ENCODE measurements at regions not wholly inside any gene's neighbourhood (a gene's known extent, or its start where the extent isn't known, plus 50 kb on each side); places are given as distances from the start of the nearest gene placed in this dataset.

DNA sequence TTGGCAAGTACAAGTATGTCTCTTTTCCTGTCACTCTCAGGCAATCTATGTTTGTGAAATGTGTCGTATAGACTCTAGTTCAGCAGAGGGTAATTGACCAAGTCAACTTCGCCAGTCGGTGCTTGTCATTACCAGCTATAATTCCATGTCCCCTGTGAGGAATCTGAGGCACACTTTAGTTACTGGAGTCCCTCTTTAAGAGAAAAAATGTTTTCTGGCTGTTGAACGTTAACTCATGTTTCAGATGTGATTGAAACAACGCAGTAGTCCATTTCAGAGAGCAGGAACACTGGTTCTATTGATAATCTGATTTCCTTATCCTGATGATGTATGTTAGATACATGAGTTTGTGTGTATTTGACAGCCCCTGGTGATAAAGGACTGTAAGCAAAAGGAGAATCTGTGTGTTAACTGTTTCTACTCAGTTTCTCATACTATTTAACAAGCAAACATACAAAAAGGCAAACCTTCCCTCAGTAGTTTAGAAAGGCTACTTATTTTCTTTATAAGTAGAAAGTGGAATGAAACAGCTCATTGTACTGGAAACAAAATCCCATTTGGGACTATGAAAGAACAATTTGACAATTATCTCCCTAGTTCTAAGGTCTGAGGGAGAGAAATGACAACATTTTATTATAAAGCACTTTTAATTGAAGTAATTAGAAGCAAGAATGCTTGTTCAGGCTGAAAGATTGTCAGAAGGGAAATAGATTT lies 161.1 kb upstream of the TRHDE start:
- TF ChIP-seq ELF4 (IDR thresholded peaks at IDR 0.05) (no peak), L3MBTL2 (conservative IDR thresholded peaks at IDR 0.05) (no peak), FOXM1 (IDR thresholded peaks at IDR 0.05; ENCODE audit: borderline replicate concordance) (no peak), BHLHE40 (IDR thresholded peaks at IDR 0.05; ENCODE audit: borderline replicate concordance) (no peak), ZNF384 (IDR thresholded peaks at IDR 0.05) (no peak), SUZ12 (IDR thresholded peaks at IDR 0.05) (no peak), LEF1 (IDR thresholded peaks at IDR 0.05; ENCODE audit: borderline replicate concordance) (no peak), HDGF (IDR thresholded peaks at IDR 0.05; ENCODE audit: borderline replicate concordance) (no peak)
- POLR2A ChIA-PET, result no interaction called here
- CTCF ChIA-PET, result no interaction called here
- no peak for DNase-seq (ENCODE audit: extremely low spot score)

DNA sequence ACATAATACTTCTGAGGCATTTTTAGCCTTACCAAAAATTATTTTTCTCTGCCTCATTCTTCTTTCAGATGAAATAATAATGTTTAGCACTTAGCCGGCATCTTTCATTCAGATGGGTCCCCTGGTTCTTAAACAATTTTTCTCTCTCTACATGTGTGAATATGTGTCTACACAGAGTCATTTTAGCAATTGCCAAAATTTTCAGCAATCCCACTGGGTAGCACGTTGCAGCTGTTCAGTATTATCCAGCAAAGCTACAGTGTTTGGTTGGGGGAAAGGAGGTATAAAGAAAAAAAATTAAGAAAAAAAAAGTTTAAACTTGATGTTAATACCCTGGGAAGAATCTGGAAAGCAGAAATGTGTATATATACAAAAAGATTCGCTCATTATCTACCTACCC lies 160.5 kb upstream of the TRHDE start:
- TF ChIP-seq FOXA1 (IDR thresholded peaks at IDR 0.05) (no peak), HDGF (IDR thresholded peaks at IDR 0.05; ENCODE audit: borderline replicate concordance) (no peak), ARNT (IDR thresholded peaks at IDR 0.05) (no peak), ELF4 (IDR thresholded peaks at IDR 0.05) (no peak), ZNF384 (IDR thresholded peaks at IDR 0.05) (no peak), SUZ12 (IDR thresholded peaks at IDR 0.05) (no peak), CTBP1 (IDR thresholded peaks at IDR 0.05; ENCODE audit: borderline replicate concordance) (no peak), SP1 (IDR thresholded peaks at IDR 0.05) (no peak), FOXK2 (IDR thresholded peaks at IDR 0.05) (no peak)
- DNase-seq (ENCODE audit: extremely low spot score), result no peak
- POLR2A ChIA-PET, result no interaction called here
- CTCF ChIA-PET, result no interaction called here

DNA sequence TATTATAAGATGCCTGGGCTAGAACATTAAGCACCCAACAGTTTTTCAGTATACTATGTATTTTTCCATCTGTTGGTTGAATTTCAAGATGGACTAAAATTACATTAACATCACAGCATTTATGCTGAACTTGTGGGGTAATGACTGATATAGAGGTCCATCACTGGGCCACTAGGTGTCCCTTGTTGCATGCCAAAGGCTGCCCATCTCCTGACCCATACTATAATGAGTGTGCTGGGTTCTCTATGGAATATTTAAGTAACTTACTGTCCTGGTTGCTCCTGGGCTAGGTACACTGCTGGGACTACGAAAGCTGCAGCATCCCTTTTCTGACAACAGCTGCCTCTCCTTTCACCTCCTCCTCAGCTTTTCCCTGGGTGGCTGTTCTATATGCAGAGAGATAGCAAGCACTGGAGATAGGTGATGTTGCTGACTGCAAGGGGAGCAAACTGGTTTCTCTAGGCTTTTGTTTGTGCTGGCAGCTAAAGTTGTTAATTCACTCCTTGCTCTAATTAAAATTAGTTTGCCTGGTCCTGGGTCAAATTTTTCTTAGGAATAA lies 138.6 kb upstream of the TRHDE start:
- ChIA-PET POLR2A (no interaction called here), CTCF (no interaction called here)
- TF ChIP-seq ARNT (IDR thresholded peaks at IDR 0.05) (no peak), FOXK2 (IDR thresholded peaks at IDR 0.05) (no peak), L3MBTL2 (conservative IDR thresholded peaks at IDR 0.05) (no peak), FOXA1 (IDR thresholded peaks at IDR 0.05) (no peak), ELF4 (IDR thresholded peaks at IDR 0.05) (no peak), ZNF384 (IDR thresholded peaks at IDR 0.05) (no peak), SUZ12 (IDR thresholded peaks at IDR 0.05) (no peak), LEF1 (IDR thresholded peaks at IDR 0.05; ENCODE audit: borderline replicate concordance) (no peak), SP1 (IDR thresholded peaks at IDR 0.05) (no peak), TARDBP (IDR thresholded peaks at IDR 0.05) (no peak)
- DNase-seq (ENCODE audit: extremely low spot score), result no peak

DNA sequence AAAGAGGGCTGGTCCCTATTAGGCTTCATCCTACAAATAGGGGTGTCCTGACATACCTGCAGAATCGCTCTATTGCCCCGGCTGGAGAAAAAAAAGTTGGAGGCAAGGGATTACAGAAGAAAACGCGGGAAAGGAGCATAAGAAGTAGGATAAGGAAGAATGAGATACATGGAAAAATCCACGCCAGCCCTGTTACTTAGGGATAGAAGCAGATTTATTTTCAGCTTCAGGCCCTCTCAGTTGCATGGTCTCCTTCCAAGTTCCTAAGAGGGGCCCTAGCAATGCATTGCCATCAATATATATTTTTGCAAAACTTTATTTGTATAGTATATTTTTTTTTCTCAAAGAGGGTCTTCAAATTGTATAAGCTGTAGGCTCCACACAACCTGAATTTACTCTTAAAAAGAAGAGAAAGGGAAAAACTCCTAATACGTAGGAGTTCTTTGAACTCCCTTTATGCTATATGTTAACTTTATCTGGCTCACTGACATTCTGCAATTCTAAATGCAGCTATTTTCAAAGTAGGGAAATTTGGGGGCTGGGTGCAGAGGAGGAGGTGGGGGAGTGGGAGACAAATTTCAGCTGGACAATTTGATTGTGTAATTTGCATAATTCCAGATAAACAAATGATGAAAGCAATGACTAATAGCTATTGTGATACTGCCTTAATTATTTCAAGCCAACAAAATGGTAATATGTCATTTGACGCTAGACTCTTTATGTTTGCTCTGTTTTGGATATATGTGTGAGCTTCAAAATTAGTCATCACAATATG lies 137.7 kb upstream of the TRHDE start:
- TF ChIP-seq FOXK2 (IDR thresholded peaks at IDR 0.05) (no peak), L3MBTL2 (conservative IDR thresholded peaks at IDR 0.05) (no peak), BHLHE40 (IDR thresholded peaks at IDR 0.05; ENCODE audit: borderline replicate concordance) (no peak), LEF1 (IDR thresholded peaks at IDR 0.05; ENCODE audit: borderline replicate concordance) (no peak), ARNT (IDR thresholded peaks at IDR 0.05) (no peak)
- POLR2A ChIA-PET, result no interaction called here
- DNase-seq (ENCODE audit: extremely low spot score), result no peak
- CTCF ChIA-PET, result no interaction called here

DNA sequence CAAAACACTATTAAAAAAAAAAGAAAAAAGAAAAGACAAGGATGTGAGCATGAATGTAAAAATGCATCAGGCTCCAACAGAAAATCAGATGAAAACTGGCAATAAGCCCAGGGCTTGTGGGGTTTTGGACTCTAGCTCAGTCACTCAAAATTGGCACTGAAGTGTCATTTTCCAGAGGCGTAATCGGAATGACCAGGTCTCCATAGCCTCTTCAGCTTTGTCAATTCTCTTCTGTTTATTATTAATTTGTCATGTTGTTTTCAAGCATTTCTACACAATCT lies 137.2 kb upstream of the TRHDE start:
- TF ChIP-seq NFRKB (IDR thresholded peaks at IDR 0.05), result no peak
- TF ChIP-seq, protein P1, sequence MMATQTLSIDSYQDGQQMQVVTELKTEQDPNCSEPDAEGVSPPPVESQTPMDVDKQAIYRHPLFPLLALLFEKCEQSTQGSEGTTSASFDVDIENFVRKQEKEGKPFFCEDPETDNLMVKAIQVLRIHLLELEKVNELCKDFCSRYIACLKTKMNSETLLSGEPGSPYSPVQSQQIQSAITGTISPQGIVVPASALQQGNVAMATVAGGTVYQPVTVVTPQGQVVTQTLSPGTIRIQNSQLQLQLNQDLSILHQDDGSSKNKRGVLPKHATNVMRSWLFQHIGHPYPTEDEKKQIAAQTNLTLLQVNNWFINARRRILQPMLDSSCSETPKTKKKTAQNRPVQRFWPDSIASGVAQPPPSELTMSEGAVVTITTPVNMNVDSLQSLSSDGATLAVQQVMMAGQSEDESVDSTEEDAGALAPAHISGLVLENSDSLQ (IDR thresholded peaks at IDR 0.05), result no peak
- no peak for TF ChIP-seq SUZ12 (IDR thresholded peaks at IDR 0.05)
- no peak for TF ChIP-seq L3MBTL2 (conservative IDR thresholded peaks at IDR 0.05)
- no peak for TF ChIP-seq HDGF (IDR thresholded peaks at IDR 0.05; ENCODE audit: borderline replicate concordance)
- no peak for TF ChIP-seq ZNF384 (IDR thresholded peaks at IDR 0.05)
- no peak for TF ChIP-seq FOXM1 (IDR thresholded peaks at IDR 0.05; ENCODE audit: borderline replicate concordance)
- DNase-seq (ENCODE audit: extremely low spot score), result no peak
- ChIA-PET POLR2A (no interaction called here), CTCF (no interaction called here)

DNA sequence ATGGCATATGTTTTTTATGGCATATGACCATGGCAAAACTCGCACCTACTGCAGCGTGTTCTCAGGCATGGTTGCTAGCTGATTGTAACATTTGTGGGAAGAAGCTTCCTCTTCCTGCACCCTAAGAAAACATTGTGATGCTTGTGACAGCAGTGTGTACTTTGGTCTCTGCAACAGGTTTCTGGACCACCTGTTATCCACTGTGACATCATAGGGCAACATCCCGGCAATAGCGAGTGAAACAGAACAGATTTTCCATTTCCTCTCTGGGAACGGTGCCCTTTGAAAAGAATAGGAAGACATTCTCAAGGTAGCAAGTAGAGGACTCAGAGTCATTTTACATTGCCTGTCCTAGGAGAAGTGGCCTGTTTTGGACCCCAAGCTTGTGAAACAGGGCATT lies 135.4 kb upstream of the TRHDE start:
- POLR2A ChIA-PET, result no interaction called here
- TF ChIP-seq SP1 (IDR thresholded peaks at IDR 0.05) (no peak), ARNT (IDR thresholded peaks at IDR 0.05) (no peak), LEF1 (IDR thresholded peaks at IDR 0.05; ENCODE audit: borderline replicate concordance) (no peak), HDGF (IDR thresholded peaks at IDR 0.05; ENCODE audit: borderline replicate concordance) (no peak), L3MBTL2 (conservative IDR thresholded peaks at IDR 0.05) (no peak), ZNF384 (IDR thresholded peaks at IDR 0.05) (no peak), BHLHE40 (IDR thresholded peaks at IDR 0.05; ENCODE audit: borderline replicate concordance) (no peak), FOXK2 (IDR thresholded peaks at IDR 0.05) (no peak), TARDBP (IDR thresholded peaks at IDR 0.05) (no peak), CTBP1 (IDR thresholded peaks at IDR 0.05; ENCODE audit: borderline replicate concordance) (no peak), ELF4 (IDR thresholded peaks at IDR 0.05) (no peak), FOXA1 (IDR thresholded peaks at IDR 0.05) (no peak), SUZ12 (IDR thresholded peaks at IDR 0.05) (no peak), FOXM1 (IDR thresholded peaks at IDR 0.05; ENCODE audit: borderline replicate concordance) (no peak), NFRKB (IDR thresholded peaks at IDR 0.05) (no peak)
- TF ChIP-seq, protein P1 (IDR thresholded peaks at IDR 0.05), result no peak
- no peak for DNase-seq (ENCODE audit: extremely low spot score)
- CTCF ChIA-PET, result no interaction called here

DNA sequence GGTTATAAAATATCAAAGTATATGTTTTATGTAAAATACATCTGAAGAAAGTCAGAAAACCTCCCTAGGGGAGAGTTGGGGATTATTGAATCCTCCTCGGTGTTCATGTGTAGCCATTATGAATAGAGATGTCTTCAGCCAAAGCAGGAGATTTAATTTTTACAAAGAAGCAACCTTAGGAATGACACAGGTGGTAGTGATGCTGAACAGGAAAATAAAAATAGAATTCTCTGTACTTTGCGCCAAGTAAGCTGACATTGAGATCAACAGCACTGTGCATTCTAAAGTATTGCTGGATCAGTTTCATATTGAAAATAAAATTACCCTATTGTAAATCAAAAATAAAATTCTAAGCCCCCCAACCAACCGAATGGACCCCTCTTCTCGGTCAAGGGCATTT lies 132.8 kb upstream of the TRHDE start:
- CTCF ChIA-PET, result no interaction called here
- TF ChIP-seq SUZ12 (IDR thresholded peaks at IDR 0.05), result no peak
- no peak for TF ChIP-seq TARDBP (IDR thresholded peaks at IDR 0.05)
- no peak for TF ChIP-seq NFRKB (IDR thresholded peaks at IDR 0.05)
- no peak for TF ChIP-seq BHLHE40 (IDR thresholded peaks at IDR 0.05; ENCODE audit: borderline replicate concordance)
- TF ChIP-seq FOXA1 (IDR thresholded peaks at IDR 0.05), result no peak
- TF ChIP-seq LEF1 (IDR thresholded peaks at IDR 0.05; ENCODE audit: borderline replicate concordance), result no peak
- DNase-seq (ENCODE audit: extremely low spot score), result no peak
- POLR2A ChIA-PET, result no interaction called here

All from HEK293T (cell line).